K562 (cell line): ENCODE measurements at regions not wholly inside any gene's neighbourhood (a gene's known extent, or its start where the extent isn't known, plus 50 kb on each side); places are given as distances from the start of the nearest gene placed in this dataset.

Experiments
- ATAC-seq: fragments of 200-7000 bp; cut with Tn5 transposase; 3 replicates; pipeline ENCODE4 v1.9.1; 2020; ENCODE audit warnings: moderate library complexity
- BruUV-seq: library from RNA; stranded (reverse); fragments of 400-500 nt; replicated peaks from 2 replicates; lab custom pipeline; 2021; lab: Mats Ljungman, UMichigan
- CTCF ChIA-PET: fragments of 300-600 bp; formaldehyde crosslinking; extraction: SDS; loops from one replicate; lab custom pipeline; 2021; ENCODE audit warnings: low intra/inter-chr PET ratio; lab: Yijun Ruan, JAX
- POLR2A ChIA-PET: fragments of 300-600, 350-650 bp; sonication (Branson Sonifier 250); formaldehyde crosslinking; extraction: SDS; loops from one replicate; lab custom pipeline; 2021; ENCODE audit warnings: antibody characterized with exemption, inconsistent platforms; lab: Yijun Ruan, JAX
- DNase-seq, 4 experiments: peaks; one replicate each; pipeline versions ENCODE4 v3.0.0 to v3.0.0-alpha.2; 2011 to 2018; ENCODE audit warnings: low spot score in 3 of 4, mixed read lengths in 3 of 4; ENCODE audit errors: extremely low read depth in 1 of 4
- FAIRE-seq: peaks from 2 replicates; lab custom pipeline; 2011; peaks lifted over from hg19 to GRCh38; lab: Jason Lieb, UNC
- H2AFZ ChIP-seq: 2 replicates; pipeline ENCODE4 v1.6.0; 2011; ENCODE audit warnings: low read depth, low read length, control low read depth, inconsistent platforms
- H3K27ac ChIP-seq: fragments of 200-600 bp; 3 replicates; pipeline ENCODE4 v1.8.0; 2011; ENCODE audit warnings: low read depth, mild to moderate bottlenecking, control low read depth, inconsistent platforms, low read length, moderate library complexity, mixed read lengths; ENCODE audit errors: extremely low read depth
- H3K27me3 ChIP-seq, 2 experiments: fragments of 300-600 bp in 1 of 2; 2 replicates in 1 of 2; 3 replicates in 1 of 2; pipeline versions ENCODE4 v1.6.0 to v1.8.0; 2011; ENCODE audit warnings: inconsistent platforms in 2 of 2, low read length in 2 of 2, mild to moderate bottlenecking in 1 of 2, mixed read lengths in 1 of 2, moderate library complexity in 1 of 2; ENCODE audit not compliant: control insufficient read depth in 2 of 2, insufficient read depth in 2 of 2
- H3K36me3 ChIP-seq: fragments of 300-600 bp; 3 replicates; pipeline ENCODE4 v1.8.0; 2011; ENCODE audit warnings: mild to moderate bottlenecking, low read length, inconsistent platforms; ENCODE audit not compliant: control insufficient read depth, insufficient read depth
- H3K4me1 ChIP-seq, 2 experiments: fragments of 200-600 bp in 1 of 2; replicated peaks in 1 of 2; 2 replicates in 1 of 2; 3 replicates in 1 of 2; pipeline versions ENCODE4 v1.5.1 to v1.8.0; 2011; ENCODE audit warnings: inconsistent platforms in 2 of 2, low read length in 2 of 2, mild to moderate bottlenecking in 1 of 2, mixed read lengths in 1 of 2, moderate library complexity in 1 of 2; ENCODE audit not compliant: control insufficient read depth in 2 of 2, insufficient read depth in 2 of 2
- H3K4me2 ChIP-seq: 2 replicates; pipeline ENCODE4 v1.6.1; 2011; ENCODE audit warnings: low read length, control low read depth, inconsistent platforms, mixed read lengths; ENCODE audit not compliant: insufficient read depth
- H3K4me3 ChIP-seq: fragments of 200-600 bp; sonication (generic), shearing (Covaris generic); 2 replicates; pipeline ENCODE4 v1.5.1; 2016; ENCODE audit warnings: control low read depth, inconsistent platforms
- H3K79me2 ChIP-seq: fragments of 200-600 bp; 3 replicates; pipeline ENCODE4 v1.8.0; 2011; ENCODE audit warnings: low read length, inconsistent platforms; ENCODE audit not compliant: control insufficient read depth, insufficient read depth
- H3K9ac ChIP-seq, 2 experiments: 2 replicates each; pipeline versions ENCODE4 v1.6.0 to v1.6.1; 2011; ENCODE audit warnings: low read depth in 2 of 2, low read length in 2 of 2, control low read depth in 1 of 2, inconsistent platforms in 1 of 2, mild to moderate bottlenecking in 1 of 2, mixed read lengths in 1 of 2; ENCODE audit not compliant: insufficient read depth in 1 of 2
- H3K9me1 ChIP-seq: one replicate; pipeline ENCODE4 v1.6.0; 2011; ENCODE audit warnings: inconsistent platforms, mild to moderate bottlenecking, low read length, moderate library complexity; ENCODE audit not compliant: control insufficient read depth, insufficient read depth
- H3K9me3 ChIP-seq: replicated peaks from 2 replicates; pipeline ENCODE4 v1.5.1; 2011; ENCODE audit warnings: low read depth, low read length, inconsistent platforms; ENCODE audit not compliant: control insufficient read depth, insufficient read depth
- H4K20me1 ChIP-seq: replicated peaks from 2 replicates; pipeline ENCODE4 v1.6.1; 2011; ENCODE audit warnings: low read length, inconsistent platforms, mixed read lengths; ENCODE audit not compliant: control insufficient read depth, insufficient read depth
- ELF2 ChIP-seq: fragments of 250-450 bp; sonication (Bioruptor Pico); IDR thresholded peaks from 2 replicates; pipeline ENCODE4 v1.5.0; 2021; ENCODE audit warnings: mild to moderate bottlenecking
- HNRNPH1 ChIP-seq: fragments of 200-400 bp; formaldehyde crosslinking; optimal IDR thresholded peaks from 2 replicates; pipeline ENCODE3; 2017; ENCODE audit warnings: low read depth, mild to moderate bottlenecking, low read length, moderate library complexity
- NR4A1 ChIP-seq, 2 experiments: fragments of 250-450 bp in 1 of 2; fragments of 450-650 bp in 1 of 2; sonication (Bioruptor Pico) in 1 of 2; IDR thresholded peaks; 2 replicates each; pipeline versions ENCODE4 v1.4.0 to v1.6.1; 2016 to 2020; ENCODE audit warnings: mild to moderate bottlenecking in 2 of 2, missing compliant biosample characterization in 1 of 2, missing genetic modification characterization in 1 of 2, moderate library complexity in 1 of 2
- U2AF1 ChIP-seq: fragments of 200-400 bp; formaldehyde crosslinking; optimal IDR thresholded peaks from 2 replicates; pipeline ENCODE3; 2017; ENCODE audit warnings: mild to moderate bottlenecking, low read depth, low read length, moderate library complexity
- WGBS: fragments of 100-300 bp; shearing (Covaris generic); methylation state at CpG from one replicate; pipeline ENCODE4 v1.1.6; 2016; ENCODE audit warnings: low coverage, mixed read lengths; ENCODE audit not compliant: insufficient coverage; ENCODE audit errors: missing lambda C conversion rate; 5-methylcytosine and 5-hydroxymethylcytosine counted together
- in situ Hi-C: fragments of 300-500 bp; cut with MboI; formaldehyde crosslinking; loops from 4 replicates; pipeline ENCODE4 v1.15.0; 2018; ENCODE audit warnings: inconsistent platforms, mixed read lengths
- intact Hi-C: fragments of 100-400 bp; cut with micrococcal nuclease; formaldehyde crosslinking; loops from 2 replicates; pipeline ENCODE4 v1.14.2; 2022
- TF ChIP-seq, protein P1 (sequence below): sonication (generic); formaldehyde crosslinking; IDR thresholded peaks from 2 replicates; pipeline ENCODE4 v1.4.0; 2020; ENCODE audit warnings: mild to moderate bottlenecking, missing genetic modification reagents
- TF ChIP-seq, protein P2 (sequence below): fragments of 250-450 bp; sonication (Bioruptor Pico); IDR thresholded peaks from 2 replicates; pipeline ENCODE4 v1.9.0; 2021; ENCODE audit warnings: mild to moderate bottlenecking, inconsistent platforms

DNA sequence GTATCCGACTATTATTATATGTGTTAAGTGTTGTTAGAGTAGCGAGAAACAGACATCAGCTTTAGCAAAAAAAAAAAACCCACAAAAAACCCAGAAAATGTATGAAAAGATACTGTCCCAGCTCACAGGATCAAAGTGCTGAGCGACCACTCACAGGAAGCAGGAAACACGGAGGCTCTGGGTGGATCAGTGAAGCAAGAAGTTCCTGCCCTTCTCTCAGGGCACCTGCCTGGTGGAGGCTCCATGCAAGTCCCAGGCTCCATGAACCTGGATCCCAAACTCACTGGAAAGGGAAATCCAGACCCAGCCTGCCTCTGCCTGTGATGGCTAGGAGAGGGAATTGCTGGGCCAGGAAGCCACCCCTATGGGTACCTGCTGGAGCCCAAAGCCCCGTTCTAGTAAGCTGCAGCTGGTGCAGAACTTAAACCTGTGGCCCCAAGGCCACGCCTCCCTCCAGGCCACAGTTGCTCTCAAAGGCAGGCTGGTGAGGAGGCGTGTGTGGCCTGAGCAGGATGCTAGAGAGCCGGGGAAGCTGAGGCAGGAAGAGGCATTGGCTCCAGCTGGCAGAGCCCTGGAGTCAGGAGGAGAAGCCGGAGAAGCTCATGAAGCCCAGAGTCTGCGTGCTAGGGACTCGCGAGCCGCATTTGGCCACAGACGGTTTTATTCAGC is 63.5 kb upstream of the TAF1B start:
- no peak for TF ChIP-seq U2AF1
- TF ChIP-seq NR4A1 (CRISPR knock-in tag; IDR thresholded peaks at IDR 0.05), result no peak
- no peak for TF ChIP-seq NR4A1 (tag; IDR thresholded peaks at IDR 0.05)
- no peak for TF ChIP-seq ELF2 (CRISPR knock-in tag)
- TF ChIP-seq, protein P1, sequence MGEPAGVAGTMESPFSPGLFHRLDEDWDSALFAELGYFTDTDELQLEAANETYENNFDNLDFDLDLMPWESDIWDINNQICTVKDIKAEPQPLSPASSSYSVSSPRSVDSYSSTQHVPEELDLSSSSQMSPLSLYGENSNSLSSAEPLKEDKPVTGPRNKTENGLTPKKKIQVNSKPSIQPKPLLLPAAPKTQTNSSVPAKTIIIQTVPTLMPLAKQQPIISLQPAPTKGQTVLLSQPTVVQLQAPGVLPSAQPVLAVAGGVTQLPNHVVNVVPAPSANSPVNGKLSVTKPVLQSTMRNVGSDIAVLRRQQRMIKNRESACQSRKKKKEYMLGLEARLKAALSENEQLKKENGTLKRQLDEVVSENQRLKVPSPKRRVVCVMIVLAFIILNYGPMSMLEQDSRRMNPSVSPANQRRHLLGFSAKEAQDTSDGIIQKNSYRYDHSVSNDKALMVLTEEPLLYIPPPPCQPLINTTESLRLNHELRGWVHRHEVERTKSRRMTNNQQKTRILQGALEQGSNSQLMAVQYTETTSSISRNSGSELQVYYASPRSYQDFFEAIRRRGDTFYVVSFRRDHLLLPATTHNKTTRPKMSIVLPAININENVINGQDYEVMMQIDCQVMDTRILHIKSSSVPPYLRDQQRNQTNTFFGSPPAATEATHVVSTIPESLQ (CRISPR knock-in tag), result no peak
- TF ChIP-seq, protein P2, sequence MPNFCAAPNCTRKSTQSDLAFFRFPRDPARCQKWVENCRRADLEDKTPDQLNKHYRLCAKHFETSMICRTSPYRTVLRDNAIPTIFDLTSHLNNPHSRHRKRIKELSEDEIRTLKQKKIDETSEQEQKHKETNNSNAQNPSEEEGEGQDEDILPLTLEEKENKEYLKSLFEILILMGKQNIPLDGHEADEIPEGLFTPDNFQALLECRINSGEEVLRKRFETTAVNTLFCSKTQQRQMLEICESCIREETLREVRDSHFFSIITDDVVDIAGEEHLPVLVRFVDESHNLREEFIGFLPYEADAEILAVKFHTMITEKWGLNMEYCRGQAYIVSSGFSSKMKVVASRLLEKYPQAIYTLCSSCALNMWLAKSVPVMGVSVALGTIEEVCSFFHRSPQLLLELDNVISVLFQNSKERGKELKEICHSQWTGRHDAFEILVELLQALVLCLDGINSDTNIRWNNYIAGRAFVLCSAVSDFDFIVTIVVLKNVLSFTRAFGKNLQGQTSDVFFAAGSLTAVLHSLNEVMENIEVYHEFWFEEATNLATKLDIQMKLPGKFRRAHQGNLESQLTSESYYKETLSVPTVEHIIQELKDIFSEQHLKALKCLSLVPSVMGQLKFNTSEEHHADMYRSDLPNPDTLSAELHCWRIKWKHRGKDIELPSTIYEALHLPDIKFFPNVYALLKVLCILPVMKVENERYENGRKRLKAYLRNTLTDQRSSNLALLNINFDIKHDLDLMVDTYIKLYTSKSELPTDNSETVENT (CRISPR knock-in tag), result no peak
- no peak for TF ChIP-seq HNRNPH1
- Histone ChIP-seq H3K79me2 (no peaks in the 10 kb centered on the region), H3K4me1 (peaks cover 6 to 21% of the 10 kb centered on the region in 2 experiments; a peak in 3 of 5 replicates), H3K27me3 (peaks cover 0 to 4% of the 10 kb centered on the region in 2 experiments; a peak in 1 of 5 replicates), H3K4me3 (no peak overlapping the region), H2AFZ (no peak overlapping the region), H3K9me3 (no peaks in the 10 kb centered on the region), H3K4me2 (no peak overlapping the region), H3K36me3 (no peaks in the 10 kb centered on the region), H3K27ac (no peak overlapping the region), H3K9me1 (peaks cover 4% of the 10 kb centered on the region), H3K9ac (peak overlapping the region in 1 of 2 experiments; percentile 54; a peak in 2 of 4 replicates), H4K20me1 (peaks cover 3% of the 10 kb centered on the region; the same call in 1 of the 2 replicates)
- DNase-seq (no peak), ATAC-seq (no peak), FAIRE-seq (no peak)
- CTCF ChIA-PET, result no interaction called here
- no TSS peak for BruUV-seq
- in situ Hi-C loops (no loop called here), intact Hi-C loops (loop anchor here (2.0 to 10.0 kb wide), 2 partner anchors 19 to 295 kb away; no protein-coding TSS in a partner anchor)
- WGBS, result 57% methylated on average over 14 of the region's 14 CpGs
- POLR2A ChIA-PET, result no interaction called here
